CD1c-positive myeloid dendritic cell (primary cell): ENCODE measurements at regions not wholly inside any gene's neighbourhood (a gene's known extent, or its start where the extent isn't known, plus 50 kb on each side); places are given as distances from the start of the nearest gene placed in this dataset.

Experiments used
- DNase-seq: peaks from one replicate; pipeline ENCODE4 v3.0.0-alpha.2; 2016; ENCODE audit errors: extremely low spot score

DNA sequence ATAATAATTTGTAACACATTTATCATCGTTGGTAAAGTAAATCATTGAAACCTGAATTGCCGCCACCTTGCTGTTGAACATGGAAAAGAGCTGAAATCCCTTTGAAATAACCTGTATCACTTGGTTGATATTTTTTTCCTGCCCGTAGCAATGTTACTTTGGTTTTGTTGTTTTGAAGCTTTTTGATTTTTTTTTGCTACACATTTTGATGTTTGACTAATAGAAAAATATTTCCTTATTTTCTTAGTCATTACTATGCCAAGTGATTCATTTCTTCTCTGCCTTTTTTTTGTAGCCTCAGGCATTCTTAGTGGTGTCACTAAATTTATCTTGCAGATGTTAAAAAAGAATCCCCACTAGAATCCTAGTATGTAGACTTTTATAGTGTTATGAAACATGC is 235.1 kb upstream of the MEOX2 start:
- DNase-seq = no peak

- DNase-seq = no peak
These were observed 234.5 kb upstream of the MEOX2 start for GRCh38 chr7:15920953-15921352.

- no peak for DNase-seq
These were observed 230.3 kb upstream of the MEOX2 start for GRCh38 chr7:15916681-15917380.

GRCh38 chr7:15915686-15916293 is 229.3 kb upstream of the MEOX2 start:
- no peak for DNase-seq

DNA sequence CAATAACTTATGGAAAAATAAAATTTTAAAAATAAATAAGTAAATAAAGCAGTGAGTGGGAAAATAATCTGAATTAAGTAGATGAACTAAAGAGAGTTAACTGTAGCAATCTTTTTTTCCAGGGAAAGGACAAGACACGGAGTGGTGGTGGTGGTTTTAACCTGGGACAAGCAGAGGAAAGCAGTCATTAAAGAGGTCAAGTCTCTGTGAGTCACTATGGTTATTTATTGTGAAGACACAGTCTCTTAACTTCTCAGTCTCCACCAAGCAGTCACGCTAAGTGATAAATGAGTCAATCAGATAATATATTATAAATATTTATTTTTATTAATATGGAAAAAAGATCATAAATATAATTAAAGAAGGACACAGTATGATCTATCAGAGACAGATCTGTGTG is 228.1 kb upstream of the MEOX2 start:
- no peak for DNase-seq

DNA sequence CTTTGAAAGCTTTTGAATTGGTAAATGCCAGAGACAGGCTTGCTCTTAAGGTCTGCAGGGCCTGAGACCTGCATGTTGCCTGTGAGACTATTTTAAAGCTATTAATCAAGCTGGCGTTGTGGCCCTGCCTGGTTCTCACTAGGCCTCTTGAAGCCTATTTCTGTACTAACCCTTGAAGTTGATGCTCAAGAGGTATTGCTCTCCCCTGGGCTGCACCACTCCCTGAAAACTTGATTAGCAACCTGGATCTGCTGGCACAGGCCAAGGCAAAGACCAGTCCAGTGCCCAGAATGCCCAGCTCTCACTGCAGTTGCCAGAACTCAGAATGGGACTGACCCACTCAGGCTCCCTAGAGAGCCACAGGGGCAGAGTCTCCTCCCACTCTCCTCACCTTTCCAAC is 220.0 kb upstream of the MEOX2 start:
- DNase-seq = no peak

GRCh38 chr7:15905251-15906040 is 219.0 kb upstream of the MEOX2 start:
- no peak for DNase-seq

GRCh38 chr7:15891151-15891881 is 204.8 kb upstream of the MEOX2 start:
- DNase-seq = peak; percentile 27

- DNase-seq = peak; percentile 37
These were observed 203.0 kb upstream of the MEOX2 start for GRCh38 chr7:15889507-15889906.

- no peak for DNase-seq
These were observed 201.6 kb upstream of the MEOX2 start for GRCh38 chr7:15888090-15888489.

DNA sequence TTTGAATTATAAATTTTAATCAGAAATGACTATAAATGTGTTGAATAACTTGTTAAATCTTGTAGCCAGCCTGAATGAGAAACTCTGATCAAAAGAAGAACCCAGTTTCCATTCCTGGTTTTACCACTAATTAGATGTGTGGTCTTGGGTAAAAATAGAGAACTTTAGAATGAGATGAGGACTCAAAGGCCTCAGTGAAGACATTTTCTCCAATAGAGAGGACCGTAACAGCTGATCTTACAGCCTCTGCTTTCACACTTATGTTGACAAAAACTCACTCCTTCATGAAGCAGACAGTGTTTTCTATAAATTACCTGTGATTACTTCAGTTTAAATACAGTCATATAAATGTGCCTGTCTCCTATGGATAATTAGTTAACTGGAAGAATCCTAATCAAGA is 200.1 kb upstream of the MEOX2 start:
- DNase-seq = no peak

DNA sequence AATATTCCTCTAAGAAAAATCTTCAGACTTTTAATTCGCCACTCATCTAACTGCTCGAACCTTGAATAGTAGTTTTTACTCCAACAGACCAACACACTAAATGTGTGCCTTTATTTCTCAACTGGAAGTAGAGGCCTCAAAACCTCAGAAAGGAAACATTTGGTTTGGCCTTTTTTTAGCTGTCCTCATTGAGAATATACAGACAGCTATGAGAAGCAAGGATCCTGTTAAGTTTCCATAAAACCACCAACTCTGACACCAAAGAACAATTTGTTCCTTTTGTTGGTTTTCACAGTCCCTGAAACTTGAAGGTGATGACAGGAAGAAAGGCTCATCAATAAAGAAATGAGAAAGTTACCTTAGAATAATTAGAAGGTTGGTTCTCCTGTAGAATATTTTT is 199.2 kb upstream of the MEOX2 start:
- no peak for DNase-seq

DNA sequence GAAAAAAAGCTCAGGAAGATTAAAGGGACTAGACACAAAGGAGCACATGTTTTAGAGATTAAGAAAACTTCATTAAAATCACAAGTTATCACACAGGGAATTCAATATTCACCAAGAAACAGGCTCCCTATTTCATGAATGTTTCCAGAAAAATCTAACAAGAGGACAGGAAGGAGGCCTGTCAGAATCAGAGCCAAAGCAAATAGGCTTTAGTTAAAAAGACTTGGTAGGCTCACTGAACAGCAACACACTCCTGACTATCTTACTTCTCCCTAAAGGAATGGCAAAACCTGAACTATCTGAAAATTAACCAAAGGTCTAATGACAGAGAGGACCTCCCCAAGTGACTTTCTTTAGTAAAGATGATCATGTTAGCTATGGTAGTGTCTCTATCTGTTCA is 188.3 kb upstream of the MEOX2 start:
- no peak for DNase-seq

DNA sequence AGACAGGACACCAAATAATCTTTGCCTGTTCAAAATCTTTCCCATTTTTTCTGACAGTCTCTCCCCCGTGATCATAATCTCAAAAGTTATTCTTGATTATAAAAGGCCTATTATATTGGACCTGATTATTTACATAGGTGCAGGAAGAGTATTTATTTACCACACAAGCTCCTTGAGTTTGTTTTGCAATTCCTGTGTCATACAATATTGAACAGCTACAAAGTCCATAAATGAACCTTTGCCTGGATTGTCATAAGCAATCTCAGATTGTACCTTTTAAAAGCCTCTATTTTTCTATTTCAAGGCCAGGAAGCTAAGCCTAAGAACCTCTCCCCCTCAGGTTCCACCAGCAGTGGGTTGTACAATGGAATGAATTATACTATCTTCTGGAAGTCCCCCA is 183.9 kb upstream of the MEOX2 start:
- no peak for DNase-seq

DNA sequence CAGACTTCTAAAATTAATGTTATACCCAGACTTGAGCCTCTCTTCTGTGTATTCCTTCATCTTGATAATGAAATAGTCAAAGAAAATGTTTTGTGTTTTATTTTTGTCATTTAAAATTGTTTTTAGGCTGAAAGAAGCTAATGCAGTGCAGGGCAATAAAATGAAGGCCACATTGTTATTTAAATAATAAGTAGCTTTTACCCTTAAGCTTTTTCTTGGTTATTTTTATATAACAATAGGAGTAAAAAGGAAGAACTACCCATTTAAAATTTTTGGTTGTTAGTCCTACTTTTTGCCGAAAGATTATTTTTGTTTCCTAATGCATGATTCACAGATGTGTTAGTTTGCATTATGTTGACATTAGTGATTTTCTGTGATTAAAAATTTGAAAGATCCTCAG is 181.0 kb upstream of the MEOX2 start:
- no peak for DNase-seq

DNA sequence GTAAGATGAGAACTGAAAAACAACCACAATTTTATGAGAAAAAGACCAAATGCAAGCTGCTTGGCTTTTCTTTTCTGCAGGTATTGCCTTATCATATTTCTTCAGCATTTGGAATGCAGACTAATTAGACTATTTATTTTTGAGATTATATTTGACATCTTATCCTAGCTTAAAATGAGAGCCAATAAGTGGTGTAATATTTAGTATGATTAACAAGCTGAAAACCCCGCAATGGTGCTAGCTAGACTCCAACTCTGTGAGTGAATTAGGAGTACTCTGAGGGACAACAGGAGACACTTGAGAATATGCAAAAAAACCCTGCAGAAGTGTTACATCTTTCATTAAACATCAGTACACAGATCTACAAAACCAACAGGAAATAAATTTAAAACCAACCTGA is 180.3 kb upstream of the MEOX2 start:
- no peak for DNase-seq

DNA sequence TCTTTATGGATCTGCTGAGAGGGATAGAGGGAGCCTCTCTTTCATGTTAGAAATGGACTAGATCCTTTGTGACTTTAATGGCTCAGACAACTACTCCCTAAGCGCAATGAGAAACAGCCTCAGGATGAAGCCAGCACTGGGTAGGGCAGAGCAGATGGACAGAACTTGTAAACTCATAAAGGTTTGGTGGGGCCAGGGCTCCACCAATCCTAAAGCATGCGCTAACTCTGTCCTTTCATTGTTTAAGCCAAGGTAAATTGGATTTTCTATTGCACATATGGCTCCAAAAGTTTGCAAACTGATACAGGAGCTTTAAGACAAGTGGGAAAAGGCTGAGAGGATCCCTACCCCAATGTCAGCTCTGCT is 178.1 kb upstream of the MEOX2 start:
- DNase-seq = no peak

DNA sequence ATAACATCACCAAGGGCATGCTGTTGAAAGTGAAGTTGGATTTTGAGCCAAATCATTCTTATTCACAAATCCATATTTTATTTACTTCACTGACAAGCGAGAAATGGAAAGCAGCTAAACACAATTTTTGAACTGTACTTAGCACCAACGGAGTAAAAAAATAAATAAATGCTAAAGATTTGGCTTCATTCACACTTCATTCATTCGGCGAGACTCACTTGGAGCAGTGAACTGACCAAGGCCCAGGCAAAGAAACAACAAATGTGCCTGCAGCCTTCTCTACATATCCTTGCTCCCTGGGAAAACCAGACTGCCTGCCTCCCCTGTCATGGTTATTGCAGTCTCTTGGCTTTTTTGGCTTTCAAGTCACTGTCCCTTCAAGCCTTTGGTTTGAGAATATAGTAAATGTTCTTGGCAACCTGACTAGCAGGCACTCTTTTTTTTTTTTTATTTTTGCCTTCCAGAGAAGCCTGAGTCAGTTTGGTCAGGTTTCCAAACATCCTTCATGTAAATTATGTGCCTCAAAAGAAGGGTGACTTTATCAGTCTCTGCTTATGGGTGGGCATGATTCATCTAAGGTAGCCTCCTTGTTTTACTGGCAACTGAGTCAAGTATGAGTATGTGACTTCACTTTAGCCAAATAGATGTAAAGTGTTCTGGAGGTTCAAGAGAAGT is 177.6 kb upstream of the MEOX2 start:
- DNase-seq = no peak

DNA sequence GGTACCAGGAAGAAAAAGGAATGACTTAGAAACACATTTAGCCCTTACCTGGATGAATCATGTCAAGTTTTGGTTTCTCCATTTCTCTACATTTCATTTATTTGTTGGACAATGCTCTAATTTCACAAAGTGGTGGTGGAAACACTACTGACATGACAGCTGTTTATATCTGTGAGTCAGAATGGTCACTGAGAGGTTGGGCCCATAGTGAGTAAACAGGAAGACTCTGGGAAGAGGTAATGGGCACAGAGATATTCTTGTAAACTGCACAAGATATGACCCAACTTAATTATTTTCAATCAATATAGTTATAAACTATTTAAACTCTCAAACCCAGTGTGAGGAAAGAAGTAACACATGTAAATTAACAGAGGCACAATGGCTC is 176.3 kb upstream of the MEOX2 start:
- DNase-seq = no peak

- no peak for DNase-seq
These were observed 175.7 kb upstream of the MEOX2 start for GRCh38 chr7:15862016-15862780.

GRCh38 chr7:15860264-15860949 is 173.9 kb upstream of the MEOX2 start:
- no peak for DNase-seq
